ENCODE measurements at regions not wholly inside any gene's neighbourhood (a gene's known extent, or its start where the extent isn't known, plus 50 kb on each side); places are given as distances from the start of the nearest gene placed in this dataset.

- TF ChIP-seq, protein P1, sequence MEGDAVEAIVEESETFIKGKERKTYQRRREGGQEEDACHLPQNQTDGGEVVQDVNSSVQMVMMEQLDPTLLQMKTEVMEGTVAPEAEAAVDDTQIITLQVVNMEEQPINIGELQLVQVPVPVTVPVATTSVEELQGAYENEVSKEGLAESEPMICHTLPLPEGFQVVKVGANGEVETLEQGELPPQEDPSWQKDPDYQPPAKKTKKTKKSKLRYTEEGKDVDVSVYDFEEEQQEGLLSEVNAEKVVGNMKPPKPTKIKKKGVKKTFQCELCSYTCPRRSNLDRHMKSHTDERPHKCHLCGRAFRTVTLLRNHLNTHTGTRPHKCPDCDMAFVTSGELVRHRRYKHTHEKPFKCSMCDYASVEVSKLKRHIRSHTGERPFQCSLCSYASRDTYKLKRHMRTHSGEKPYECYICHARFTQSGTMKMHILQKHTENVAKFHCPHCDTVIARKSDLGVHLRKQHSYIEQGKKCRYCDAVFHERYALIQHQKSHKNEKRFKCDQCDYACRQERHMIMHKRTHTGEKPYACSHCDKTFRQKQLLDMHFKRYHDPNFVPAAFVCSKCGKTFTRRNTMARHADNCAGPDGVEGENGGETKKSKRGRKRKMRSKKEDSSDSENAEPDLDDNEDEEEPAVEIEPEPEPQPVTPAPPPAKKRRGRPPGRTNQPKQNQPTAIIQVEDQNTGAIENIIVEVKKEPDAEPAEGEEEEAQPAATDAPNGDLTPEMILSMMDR (IDR thresholded peaks at IDR 0.05): no peak
- TF ChIP-seq POLR2A (IDR thresholded peaks at IDR 0.05) (no peak), EP300 (IDR thresholded peaks at IDR 0.05) (no peak)
Observed at GRCh38 chr5:30845194-30845593, 348.3 kb upstream of the CDH6 start.

Data from ovary (tissue), 3 donors.